ENCODE measurements at regions not wholly inside any gene's neighbourhood (a gene's known extent, or its start where the extent isn't known, plus 50 kb on each side); places are given as distances from the start of the nearest gene placed in this dataset.

GRCh38 chr5:24365406-24365805, 279.4 kb downstream of the CDH10 start:
- H3K4me3 Mint-ChIP-seq, result no peak overlapping the region
- peaks cover 7% of the 10 kb centered on the region for H3K9me3 Mint-ChIP-seq
- no peaks in the 10 kb centered on the region for H3K36me3 Mint-ChIP-seq (ENCODE audit: low read depth)
- POLR2A ChIA-PET, result no interaction called here
- no peaks in the 10 kb centered on the region for H3K4me1 Mint-ChIP-seq (ENCODE audit: low read depth)
- TF ChIP-seq CTCF (IDR thresholded peaks at IDR 0.05), result no peak
- no peak overlapping the region for H3K27ac Mint-ChIP-seq
- CTCF ChIA-PET, result no interaction called here
- DNase-seq (no peak), ATAC-seq (no peak)
- intact Hi-C loops (cut with micrococcal nuclease), result no loop called here
- H3K27me3 Mint-ChIP-seq, result no peaks in the 10 kb centered on the region

GRCh38 chr5:24367216-24367615, 277.6 kb downstream of the CDH10 start:
- ChIA-PET CTCF (no interaction called here), POLR2A (no interaction called here)
- Mint-ChIP-seq H3K27ac (no peak overlapping the region), H3K9me3 (peaks cover 1% of the 10 kb centered on the region), H3K27me3 (no peaks in the 10 kb centered on the region), H3K36me3 (ENCODE audit: low read depth) (no peaks in the 10 kb centered on the region), H3K4me3 (no peak overlapping the region), H3K4me1 (ENCODE audit: low read depth) (no peaks in the 10 kb centered on the region)
- ATAC-seq, result no peak
- intact Hi-C loops (cut with micrococcal nuclease), result no loop called here
- no peak for TF ChIP-seq CTCF (IDR thresholded peaks at IDR 0.05)
- DNase-seq, result no peak

- intact Hi-C loops (cut with micrococcal nuclease), result no loop called here
- H3K36me3 Mint-ChIP-seq (ENCODE audit: low read depth), result no peaks in the 10 kb centered on the region
- no peak for ATAC-seq
- no peak for DNase-seq
- CTCF ChIA-PET, result no interaction called here
- POLR2A ChIA-PET, result no interaction called here
- H3K9me3 Mint-ChIP-seq, result no peaks in the 10 kb centered on the region
- H3K27ac Mint-ChIP-seq, result no peak overlapping the region
- no peak overlapping the region for H3K4me3 Mint-ChIP-seq
- TF ChIP-seq CTCF (IDR thresholded peaks at IDR 0.05), result no peak
- H3K4me1 Mint-ChIP-seq (ENCODE audit: low read depth), result no peaks in the 10 kb centered on the region
- H3K27me3 Mint-ChIP-seq, result no peaks in the 10 kb centered on the region
These were observed 276.7 kb downstream of the CDH10 start for GRCh38 chr5:24368115-24368514.

GRCh38 chr5:24376210-24376609, 268.6 kb downstream of the CDH10 start:
- H3K27ac Mint-ChIP-seq, result no peak overlapping the region
- H3K9me3 Mint-ChIP-seq, result peaks cover 3% of the 10 kb centered on the region
- CTCF ChIA-PET, result no interaction called here
- no peaks in the 10 kb centered on the region for H3K36me3 Mint-ChIP-seq (ENCODE audit: low read depth)
- ATAC-seq (no peak), DNase-seq (no peak)
- no peak for TF ChIP-seq CTCF (IDR thresholded peaks at IDR 0.05)
- no peaks in the 10 kb centered on the region for H3K4me1 Mint-ChIP-seq (ENCODE audit: low read depth)
- no peak overlapping the region for H3K4me3 Mint-ChIP-seq
- intact Hi-C loops (cut with micrococcal nuclease), result no loop called here
- POLR2A ChIA-PET, result no interaction called here
- no peaks in the 10 kb centered on the region for H3K27me3 Mint-ChIP-seq

GRCh38 chr5:24376616-24377015, 268.2 kb downstream of the CDH10 start:
- no peak overlapping the region for H3K27ac Mint-ChIP-seq
- DNase-seq (no peak), ATAC-seq (no peak)
- no peaks in the 10 kb centered on the region for H3K4me1 Mint-ChIP-seq (ENCODE audit: low read depth)
- intact Hi-C loops (cut with micrococcal nuclease), result no loop called here
- peaks cover 3% of the 10 kb centered on the region for H3K9me3 Mint-ChIP-seq
- H3K36me3 Mint-ChIP-seq (ENCODE audit: low read depth), result no peaks in the 10 kb centered on the region
- POLR2A ChIA-PET, result no interaction called here
- no peak overlapping the region for H3K4me3 Mint-ChIP-seq
- CTCF ChIA-PET, result no interaction called here
- no peaks in the 10 kb centered on the region for H3K27me3 Mint-ChIP-seq
- no peak for TF ChIP-seq CTCF (IDR thresholded peaks at IDR 0.05)
